K562 (cell line): ENCODE measurements at regions not wholly inside any gene's neighbourhood (a gene's known extent, or its start where the extent isn't known, plus 50 kb on each side); places are given as distances from the start of the nearest gene placed in this dataset.
A peak's percentile ranks its signal among the peaks of the same experiment; 100 is the strongest.

ENCODE experiments used
- ARID2 ChIP-seq: fragments of 450-650 bp; IDR thresholded peaks from 2 replicates; pipeline ENCODE4 v1.6.1; 2017; ENCODE audit warnings: antibody characterized with exemption, mild to moderate bottlenecking
- CEBPB ChIP-seq: fragments of 450-650 bp; IDR thresholded peaks from 2 replicates; pipeline ENCODE4 v1.6.1; 2016; ENCODE audit warnings: missing genetic modification characterization, missing compliant biosample characterization
- CTBP1 ChIP-seq: fragments of 450-650 bp; IDR thresholded peaks from 2 replicates; pipeline ENCODE4 v1.6.1; 2016; ENCODE audit warnings: borderline replicate concordance
- FOXK2 ChIP-seq, 2 experiments: fragments of 450-650 bp; IDR thresholded peaks in 1 of 2; conservative IDR thresholded peaks in 1 of 2; 2 replicates each; pipeline ENCODE4 v1.6.1; 2016; ENCODE audit warnings: low read depth in 2 of 2, mild to moderate bottlenecking in 1 of 2
- HIVEP1 ChIP-seq: fragments of 250-450 bp; sonication (Bioruptor Pico); IDR thresholded peaks from 2 replicates; pipeline ENCODE4 v1.4.0; 2020; ENCODE audit warnings: mild to moderate bottlenecking
- HMG20A ChIP-seq: fragments of 450-650 bp; formaldehyde crosslinking; conservative IDR thresholded peaks from 2 replicates; pipeline ENCODE4 v1.4.0; 2020; ENCODE audit warnings: mild to moderate bottlenecking, mixed read lengths
- MAZ ChIP-seq, 2 experiments: fragments of 450-650 bp in 1 of 2; sonication (generic) in 1 of 2; formaldehyde crosslinking; IDR thresholded peaks in 1 of 2; conservative IDR thresholded peaks in 1 of 2; 2 replicates each; pipeline versions ENCODE4 v1.4.0 to v1.5.0; 2020; ENCODE audit warnings: mild to moderate bottlenecking in 1 of 2, missing genetic modification reagents in 1 of 2
- MEIS2 ChIP-seq: fragments of 450-650 bp; IDR thresholded peaks from 2 replicates; pipeline ENCODE4 v1.6.1; 2014; ENCODE audit warnings: mild to moderate bottlenecking; ENCODE audit not compliant: partially characterized antibody
- MTA1 ChIP-seq: fragments of 450-650 bp; IDR thresholded peaks from 2 replicates; pipeline ENCODE4 v1.6.1; 2017; ENCODE audit warnings: borderline replicate concordance
- POLR2A ChIP-seq: fragments of 450-650 bp; conservative IDR thresholded peaks from 2 replicates; pipeline ENCODE4 v1.6.1; 2016
- POLR2G ChIP-seq: fragments of 200-400 bp; formaldehyde crosslinking; IDR thresholded peaks from 2 replicates; pipeline ENCODE4 v1.6.1; 2017; ENCODE audit warnings: low read depth, mild to moderate bottlenecking, antibody characterized with exemption, low read length, moderate library complexity
- RCOR1 ChIP-seq, 2 experiments: IDR thresholded peaks; 2 replicates each; pipeline ENCODE4 v1.6.1; 2012; ENCODE audit warnings: low read depth in 2 of 2, low read length in 2 of 2, borderline replicate concordance in 1 of 2, improper control_type of control experiment in 1 of 2
- RHOXF2B ChIP-seq: fragments of 250-450 bp; sonication (Bioruptor Pico); conservative IDR thresholded peaks from 2 replicates; pipeline ENCODE4 v1.5.1; 2021
- SREBF2 ChIP-seq: sonication (generic); formaldehyde crosslinking; IDR thresholded peaks from 2 replicates; pipeline ENCODE4 v1.4.0; 2020; ENCODE audit warnings: mild to moderate bottlenecking, missing genetic modification reagents
- TCF7 ChIP-seq: sonication (generic); IDR thresholded peaks from 2 replicates; pipeline ENCODE4 v1.6.1; 2016; ENCODE audit warnings: antibody characterized with exemption, borderline replicate concordance
- TRIM25 ChIP-seq: fragments of 450-650 bp; IDR thresholded peaks from 2 replicates; pipeline ENCODE4 v1.7.0; 2016; ENCODE audit warnings: borderline replicate concordance
- XRCC5 ChIP-seq: fragments of 200-400 bp; formaldehyde crosslinking; IDR thresholded peaks from 2 replicates; pipeline ENCODE4 v1.6.1; 2017; ENCODE audit warnings: low read depth, mild to moderate bottlenecking, low read length
- ZBTB49 ChIP-seq: sonication (generic); formaldehyde crosslinking; IDR thresholded peaks from 2 replicates; pipeline ENCODE4 v1.8.0; 2022; ENCODE audit warnings: missing genetic modification reagents, mild to moderate bottlenecking, borderline replicate concordance
- ZNF24 ChIP-seq: fragments of 450-650 bp; IDR thresholded peaks from 2 replicates; pipeline ENCODE4 v1.6.1; 2016
- ZNF444 ChIP-seq: fragments of 250-450 bp; sonication (Bioruptor Pico); IDR thresholded peaks from 2 replicates; pipeline ENCODE4 v1.4.0; 2020; ENCODE audit warnings: mild to moderate bottlenecking, moderate library complexity
- ZNF449 ChIP-seq: fragments of 250-450 bp; sonication (Bioruptor Pico); IDR thresholded peaks from 2 replicates; pipeline ENCODE4 v1.8.0; 2022; ENCODE audit warnings: moderate library complexity, mild to moderate bottlenecking, inconsistent platforms
- ZNF551 ChIP-seq: fragments of 250-450 bp; sonication (Bioruptor Pico); IDR thresholded peaks from 2 replicates; pipeline ENCODE4 v1.5.0; 2021; ENCODE audit warnings: mild to moderate bottlenecking, moderate library complexity
- ZNF79 ChIP-seq: fragments of 250-450 bp; sonication (Bioruptor Pico); IDR thresholded peaks from 2 replicates; pipeline ENCODE4 v1.4.0; 2020; ENCODE audit warnings: low read depth, mild to moderate bottlenecking, moderate library complexity

- TF ChIP-seq ZNF444 (CRISPR knock-in tag) (no peak), MTA1 (no peak), ZNF449 (no peak), CEBPB (tag) (no peak), POLR2G (peak; percentile 64), MAZ (CRISPR knock-in tag; conservative IDR thresholded peaks at IDR 0.05 in 1 of 2, IDR thresholded peaks at IDR 0.05 in 1 of 2) (peak in 1 of 2 experiments; percentile 56; a peak in 2 of 4 replicates), ZNF24 (no peak), ZNF79 (no peak), CTBP1 (peak; percentile 74; the same call in 1 of the 2 replicates), RCOR1 (IDR thresholded peaks at IDR 0.05; ENCODE audit: borderline replicate concordance in 1 of 2, low read depth in 2 of 2, low read length in 2 of 2) (no peak), ZNF551 (CRISPR knock-in tag) (no peak), RHOXF2B (CRISPR knock-in tag) (no peak), POLR2A (0 out of 2 replicates have a peak, but pooled peaks have one; percentile 42), HMG20A (CRISPR knock-in tag) (no peak), MEIS2 (no peak), TCF7 (no peak), ZBTB49 (CRISPR knock-in tag) (no peak), XRCC5 (0 out of 2 replicates have a peak, but pooled peaks have one; percentile 31), TRIM25 (no peak), ARID2 (no peak), SREBF2 (CRISPR knock-in tag) (no peak), FOXK2 (conservative IDR thresholded peaks at IDR 0.05 in 1 of 2, IDR thresholded peaks at IDR 0.05 in 1 of 2; ENCODE audit: low read depth in 2 of 2) (peak in 1 of 2 experiments; percentile 88; a peak in 2 of 4 replicates), HIVEP1 (CRISPR knock-in tag) (no peak)
Observed at GRCh38 chr17:64773836-64774761, 112.0 kb upstream of the SMURF2 start (continued).
